Breast epithelium (tissue), 3 donors: ENCODE measurements at regions not wholly inside any gene's neighbourhood (a gene's known extent, or its start where the extent isn't known, plus 50 kb on each side); places are given as distances from the start of the nearest gene placed in this dataset.

Experiments
- CTCF ChIP-seq, 3 donors: fragments of 450-650 bp; IDR thresholded peaks; one replicate each; pipeline ENCODE4 v1.5.1; 2016 to 2017; ENCODE audit warnings: antibody characterized with exemption in 3 of 3, mild to moderate bottlenecking in 3 of 3, moderate library complexity in 3 of 3
- POLR2A ChIP-seq: fragments of 450-650 bp; IDR thresholded peaks from one replicate; pipeline ENCODE4 v1.6.1; 2016; ENCODE audit warnings: antibody characterized with exemption, mild to moderate bottlenecking, moderate library complexity
- POLR2AphosphoS5 ChIP-seq, 3 donors: sonication (generic); formaldehyde crosslinking; IDR thresholded peaks; one replicate each; pipeline ENCODE4 v1.6.1; 2017; ENCODE audit warnings: antibody characterized with exemption in 3 of 3

GRCh38 chr10:111233439-111233838 lies 156.6 kb downstream of the ADRA2A start:
- TF ChIP-seq POLR2AphosphoS5 (IDR thresholded peaks at IDR 0.05), result no peak
- no peak for TF ChIP-seq CTCF (IDR thresholded peaks at IDR 0.05)
- no peak for TF ChIP-seq POLR2A
